COLO829 (cell line): ENCODE measurements at regions not wholly inside any gene's neighbourhood (a gene's known extent, or its start where the extent isn't known, plus 50 kb on each side); places are given as distances from the start of the nearest gene placed in this dataset.

Experiments used
- DNase-seq: peaks from one replicate; pipeline ENCODE4 v3.0.0; 2012; ENCODE audit warnings: low spot score

DNA sequence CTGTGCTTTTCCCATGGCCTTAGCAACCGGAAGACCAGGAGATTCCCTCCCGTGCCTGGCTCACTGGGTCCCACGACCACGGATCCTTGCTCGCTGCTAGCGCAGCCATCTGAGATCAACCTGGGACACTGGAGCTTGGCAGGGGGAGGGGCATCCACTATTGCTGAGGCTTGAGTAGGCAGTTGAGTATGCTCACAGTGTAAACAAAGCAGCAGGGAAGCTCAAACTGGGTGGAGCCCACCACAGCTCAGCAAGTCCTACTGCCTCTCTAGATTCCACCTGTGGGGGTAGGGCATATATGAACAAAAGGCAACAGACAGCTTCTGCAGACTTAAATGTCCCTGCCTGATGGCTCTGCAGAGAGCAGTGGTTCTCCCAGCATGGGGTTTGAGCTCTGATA lies 697.0 kb downstream of the SORCS1 start:
- no peak for DNase-seq

GRCh38 chr10:106457522-106457921 lies 707.0 kb downstream of the SORCS1 start:
- DNase-seq = no peak

DNA sequence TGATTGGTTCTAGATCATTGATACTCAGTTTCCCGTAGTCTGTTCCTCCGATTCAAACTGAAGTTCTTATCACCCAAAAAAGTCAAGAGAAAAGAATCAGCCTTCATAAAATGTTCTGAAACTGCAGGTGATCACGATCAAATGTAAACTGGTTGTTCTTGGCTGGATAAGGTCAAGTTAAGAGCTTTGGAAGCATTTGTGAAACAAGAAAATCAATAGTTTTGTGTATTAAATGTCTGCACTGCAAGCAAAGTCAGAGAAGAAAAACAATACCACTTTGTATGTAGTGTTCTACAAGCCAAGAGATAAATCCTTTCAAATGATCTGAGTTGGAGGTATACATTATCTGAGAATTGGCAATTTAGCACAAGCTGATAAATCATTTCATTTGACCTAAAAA lies 710.3 kb downstream of the SORCS1 start:
- DNase-seq = no peak

- no peak for DNase-seq
Measured at GRCh38 chr10:106450966-106451365, 713.5 kb downstream of the SORCS1 start.

DNA sequence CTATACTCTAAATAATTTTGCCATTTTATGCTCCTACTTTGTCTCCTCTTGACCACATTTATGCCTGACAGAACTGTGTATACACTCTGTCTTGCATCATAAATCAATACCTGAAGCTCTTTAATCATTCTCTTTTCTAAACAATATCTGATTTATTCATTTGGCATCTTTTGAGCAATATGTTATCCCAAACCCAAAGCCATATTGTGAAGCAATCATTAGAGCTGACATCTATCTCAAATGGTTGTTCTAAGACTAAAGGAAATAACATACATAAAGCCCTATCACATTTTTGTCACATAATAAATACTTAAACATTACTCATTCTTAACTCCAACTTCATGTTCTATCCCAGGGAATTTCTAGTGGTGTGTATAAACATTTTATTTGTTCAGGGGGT lies 717.6 kb downstream of the SORCS1 start:
- no peak for DNase-seq

DNA sequence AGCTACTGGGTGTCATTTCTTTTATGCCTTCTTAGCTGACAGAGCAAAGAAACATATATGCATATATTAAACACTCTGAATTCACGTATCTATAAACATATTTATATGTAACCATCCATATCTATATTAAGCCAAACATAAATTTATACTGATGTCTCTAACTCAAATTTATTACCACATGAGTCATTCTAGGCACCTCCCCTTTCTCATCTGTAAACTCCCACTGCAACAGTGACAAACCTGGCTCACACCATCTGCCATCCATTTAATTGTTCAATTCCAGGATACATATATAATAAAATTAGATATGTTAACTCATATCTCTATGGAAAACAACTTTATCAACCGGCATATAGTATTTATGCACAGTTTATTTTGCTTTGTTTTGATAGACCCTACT lies 722.3 kb downstream of the SORCS1 start:
- no peak for DNase-seq

- no peak for DNase-seq
Measured at GRCh38 chr10:106440767-106441166, 723.7 kb downstream of the SORCS1 start.

DNA sequence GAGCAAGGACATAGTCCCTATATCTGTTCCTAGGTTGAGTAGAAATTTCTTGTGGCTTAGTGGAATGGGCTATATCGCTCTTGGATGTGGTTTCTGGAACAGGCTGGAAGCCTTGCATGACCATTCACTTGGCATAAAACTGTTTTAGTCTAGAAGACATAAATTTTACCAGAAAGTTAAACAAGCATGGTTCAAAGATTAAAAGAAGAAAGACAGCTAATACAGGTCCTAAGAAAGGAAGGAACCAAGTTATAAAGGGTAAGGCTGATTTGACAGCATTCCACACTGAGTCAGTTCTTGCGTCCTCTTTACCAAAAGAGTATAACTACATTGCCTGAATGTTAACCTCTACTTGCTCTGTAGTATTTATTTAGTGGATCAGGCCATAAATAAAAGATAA lies 724.2 kb downstream of the SORCS1 start:
- DNase-seq = no peak

GRCh38 chr10:106439366-106439765 lies 725.1 kb downstream of the SORCS1 start:
- DNase-seq = no peak

DNA sequence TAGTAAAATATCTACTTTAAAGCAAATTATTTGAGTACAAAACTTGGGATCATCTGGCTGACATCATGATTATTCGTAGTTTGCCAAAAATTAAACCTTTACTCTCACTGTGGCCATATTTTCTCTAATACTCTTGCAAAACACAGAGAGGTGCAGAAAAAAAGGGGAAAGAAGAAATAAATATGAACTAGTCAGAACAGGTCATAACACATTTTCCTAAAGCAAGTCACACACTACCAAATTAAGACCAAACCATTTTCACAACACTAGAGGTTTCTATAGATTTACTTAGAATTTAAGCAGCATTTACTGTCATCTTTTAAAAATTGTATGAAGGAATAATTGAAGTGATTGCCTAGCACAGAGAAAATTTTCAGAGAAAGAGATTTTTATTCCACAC lies 726.1 kb downstream of the SORCS1 start:
- no peak for DNase-seq

GRCh38 chr10:106436123-106436715 lies 728.3 kb downstream of the SORCS1 start:
- DNase-seq = no peak

GRCh38 chr10:106435081-106435480 lies 729.4 kb downstream of the SORCS1 start:
- no peak for DNase-seq

DNA sequence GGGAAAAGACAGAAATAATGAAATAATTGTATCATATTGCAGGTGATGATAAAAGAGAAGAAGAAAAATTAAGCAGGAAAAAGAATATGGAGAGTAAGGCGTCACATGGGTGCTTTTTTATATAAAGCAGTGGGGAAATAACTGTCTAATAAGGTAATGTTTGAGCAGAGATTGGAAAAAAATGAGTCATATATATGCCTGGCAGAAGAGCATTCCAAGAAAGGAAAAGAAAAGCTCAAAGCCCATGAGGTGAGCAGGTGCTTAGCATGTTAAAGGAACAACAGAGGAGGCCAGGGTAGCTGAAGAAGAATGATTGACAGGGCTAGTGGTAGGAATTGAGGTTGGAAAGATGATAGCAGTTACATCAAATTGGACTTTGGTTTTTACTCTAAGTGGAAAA lies 739.5 kb downstream of the SORCS1 start:
- DNase-seq = no peak

GRCh38 chr10:106424054-106424453 lies 740.5 kb downstream of the SORCS1 start:
- DNase-seq = no peak

- DNase-seq = no peak
Measured at GRCh38 chr10:106410331-106410730, 754.2 kb downstream of the SORCS1 start.

- no peak for DNase-seq
Measured at GRCh38 chr10:106405141-106405540, 759.4 kb downstream of the SORCS1 start.

DNA sequence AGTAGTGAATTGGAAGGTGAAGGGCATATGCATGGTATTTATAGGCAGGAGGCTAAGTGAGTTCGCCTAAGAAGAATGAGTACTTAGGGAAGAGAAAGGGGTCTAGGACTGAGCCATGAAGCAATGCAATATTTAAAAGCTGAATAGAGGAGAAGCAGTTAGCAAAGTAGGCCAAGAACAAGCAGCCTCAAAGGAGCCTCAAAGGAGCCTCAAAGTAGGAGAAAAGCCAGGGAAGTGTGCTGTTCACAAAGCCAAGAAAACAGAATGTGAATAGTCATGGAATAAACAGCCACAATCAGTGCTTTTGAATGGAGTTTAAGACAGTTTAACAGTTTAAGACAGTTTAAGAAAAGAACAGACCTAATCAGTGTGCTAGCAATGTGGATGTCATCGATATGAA lies 762.0 kb downstream of the SORCS1 start:
- no peak for DNase-seq

- DNase-seq = no peak
Measured at GRCh38 chr10:106401967-106402366, 762.5 kb downstream of the SORCS1 start.

GRCh38 chr10:106401161-106401560 lies 763.3 kb downstream of the SORCS1 start:
- peak; percentile 31 for DNase-seq

DNA sequence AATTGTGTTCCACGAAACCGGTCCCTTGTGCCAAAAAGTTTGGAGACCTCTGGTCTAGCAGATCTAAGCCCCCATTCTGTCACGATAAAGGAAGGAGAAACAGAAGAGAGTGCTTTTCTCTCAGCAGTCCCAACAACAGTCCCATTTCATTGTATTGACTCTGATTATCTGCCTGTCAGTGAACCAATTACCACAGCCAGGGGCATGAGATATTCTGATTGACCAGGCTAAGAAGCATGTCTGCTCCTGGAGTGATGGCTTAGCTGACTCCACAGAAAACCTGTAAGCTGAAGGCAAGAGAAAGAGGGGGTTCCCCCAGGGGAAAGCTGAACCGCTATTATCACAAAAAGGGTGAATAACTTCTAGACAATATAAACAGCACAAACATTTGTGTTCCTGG lies 765.4 kb downstream of the SORCS1 start:
- no peak for DNase-seq

- no peak for DNase-seq
Measured at GRCh38 chr10:106396192-106396591, 768.3 kb downstream of the SORCS1 start.

GRCh38 chr10:106395041-106395749 lies 769.3 kb downstream of the SORCS1 start:
- DNase-seq = no peak

DNA sequence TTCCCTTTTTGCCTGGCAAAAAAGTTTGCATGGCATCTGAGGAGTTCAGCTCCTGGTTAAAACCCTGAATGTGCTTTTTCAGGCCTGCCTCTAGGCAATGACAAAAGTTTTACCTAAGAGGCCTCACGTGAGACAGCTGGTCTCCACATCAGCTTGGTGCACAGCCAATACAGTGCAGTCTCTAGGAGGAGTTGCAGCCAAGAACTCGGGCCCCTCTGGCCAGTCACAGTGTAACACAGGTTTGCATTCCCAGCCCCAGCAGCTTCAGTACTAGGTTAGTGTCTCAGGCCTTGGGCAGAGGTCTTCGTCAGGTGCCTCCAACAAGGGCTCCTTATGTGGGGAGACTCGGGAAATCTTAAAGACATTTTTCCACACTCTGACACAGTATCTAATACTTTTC lies 771.7 kb downstream of the SORCS1 start:
- DNase-seq = no peak

DNA sequence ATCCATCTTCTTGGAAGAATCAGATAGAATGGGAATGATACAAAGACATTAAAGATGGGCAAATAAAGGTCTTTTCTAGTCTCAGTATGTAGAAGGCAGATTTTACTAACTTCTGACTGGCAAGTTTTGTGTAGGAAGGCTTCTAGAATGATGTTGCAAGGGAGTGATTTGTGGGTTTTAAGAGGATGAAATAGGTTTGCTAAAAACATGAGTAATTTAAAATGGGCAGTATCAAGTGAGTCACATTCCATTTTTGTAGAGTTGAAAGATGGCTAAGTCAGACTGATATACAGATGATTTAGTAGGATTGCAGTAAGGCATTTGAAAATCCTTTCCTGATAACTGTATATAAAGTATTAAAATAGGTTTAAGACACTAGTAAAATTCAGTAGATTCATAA lies 777.4 kb downstream of the SORCS1 start:
- DNase-seq = no peak
